SIG-M5 (cell line): ENCODE measurements at regions not wholly inside any gene's neighbourhood (a gene's known extent, or its start where the extent isn't known, plus 50 kb on each side); places are given as distances from the start of the nearest gene placed in this dataset.
A peak's percentile ranks its signal among the peaks of the same experiment; 100 is the strongest.

Experiments used
- DNase-seq: peaks from one replicate; lab custom pipeline; 2025; lab: John Stamatoyannopoulos, UW

GRCh38 chr20:50376888-50377459 lies 133.2 kb upstream of the PTPN1 start:
- no peak for DNase-seq

- DNase-seq: no peak
Observed at GRCh38 chr20:50378170-50379000, 131.8 kb upstream of the PTPN1 start.

GRCh38 chr20:50379049-50379990 lies 130.9 kb upstream of the PTPN1 start:
- DNase-seq: peak; percentile 20

- no peak for DNase-seq
Observed at GRCh38 chr20:50379991-50380696, 130.0 kb upstream of the PTPN1 start.

- no peak for DNase-seq
Observed at GRCh38 chr20:50380697-50381040, 129.5 kb upstream of the PTPN1 start.

- DNase-seq: no peak
Observed at GRCh38 chr20:50381075-50381732, 129.0 kb upstream of the PTPN1 start.

GRCh38 chr20:50381771-50382593 lies 128.2 kb upstream of the PTPN1 start:
- DNase-seq: no peak

GRCh38 chr20:50385733-50386640 lies 124.2 kb upstream of the PTPN1 start:
- no peak for DNase-seq

GRCh38 chr20:50386641-50386960 lies 123.6 kb upstream of the PTPN1 start:
- no peak for DNase-seq

- DNase-seq: no peak
Observed at GRCh38 chr20:50387218-50387995, 122.8 kb upstream of the PTPN1 start.

GRCh38 chr20:50387996-50388332 lies 122.2 kb upstream of the PTPN1 start:
- no peak for DNase-seq

GRCh38 chr20:50388733-50389437 lies 121.3 kb upstream of the PTPN1 start:
- no peak for DNase-seq

GRCh38 chr20:50389438-50389807 lies 120.8 kb upstream of the PTPN1 start:
- DNase-seq: no peak

GRCh38 chr20:50389808-50390684 lies 120.1 kb upstream of the PTPN1 start:
- DNase-seq: no peak

- no peak for DNase-seq
Observed at GRCh38 chr20:50390685-50391443, 119.3 kb upstream of the PTPN1 start.

- DNase-seq: no peak
Observed at GRCh38 chr20:50391444-50392137, 118.6 kb upstream of the PTPN1 start.
